OCI-LY3 (cell line): ENCODE measurements at regions not wholly inside any gene's neighbourhood (a gene's known extent, or its start where the extent isn't known, plus 50 kb on each side); places are given as distances from the start of the nearest gene placed in this dataset.

Source experiments
- H2AFZ ChIP-seq: fragments of 200-600, 300-600 bp; shearing (Covaris generic); 2 replicates; pipeline ENCODE4 v1.6.0; 2014; ENCODE audit warnings: antibody characterized with exemption, low read depth, low read length
- H3K27ac ChIP-seq: fragments of 200-600, 300-600 bp; sonication (generic); 2 replicates; pipeline ENCODE4 v1.5.1; 2014; ENCODE audit warnings: mild to moderate bottlenecking, low read length, moderate library complexity, mixed read lengths
- H3K27me3 ChIP-seq: fragments of 200-600, 300-600 bp; sonication (generic); 2 replicates; pipeline ENCODE4 v1.6.1; 2014; ENCODE audit warnings: low read depth, low read length, mixed read lengths
- H3K36me3 ChIP-seq: fragments of 200-600, 300-600 bp; sonication (generic); replicated peaks from 2 replicates; pipeline ENCODE3; 2014; ENCODE audit warnings: low read depth, low read length, mixed read lengths
- H3K4me1 ChIP-seq: fragments of 300-600, 200-600 bp; sonication (generic); 2 replicates; pipeline ENCODE4 v1.6.1; 2014; ENCODE audit warnings: low read length, mixed read lengths
- H3K4me2 ChIP-seq: fragments of 200-600, 300-600 bp; sonication (generic); 2 replicates; pipeline ENCODE4 v1.6.1; 2014; ENCODE audit warnings: low read length, mixed read lengths
- H3K4me3 ChIP-seq: fragments of 300-600, 200-600 bp; sonication (generic); 2 replicates; pipeline ENCODE4 v1.5.1; 2014; ENCODE audit warnings: antibody characterized with exemption, mild to moderate bottlenecking, low read length, moderate library complexity
- H3K79me2 ChIP-seq: fragments of 300-600, 200-600 bp; shearing (Covaris generic); 2 replicates; pipeline ENCODE4 v1.6.1; 2014; ENCODE audit warnings: mild to moderate bottlenecking, low read length, mixed read lengths
- H3K9ac ChIP-seq: fragments of 300-600, 200-600 bp; shearing (Covaris generic); 2 replicates; pipeline ENCODE4 v1.6.0; 2014; ENCODE audit warnings: mild to moderate bottlenecking, low read length, moderate library complexity
- H3K9me3 ChIP-seq: fragments of 200-600, 300-600 bp; shearing (Covaris generic); 2 replicates; pipeline ENCODE4 v1.6.1; 2014; ENCODE audit warnings: low read length, mixed read lengths; ENCODE audit not compliant: insufficient read depth
- H4K20me1 ChIP-seq: fragments of 200-600, 300-600 bp; sonication (generic); 2 replicates; pipeline ENCODE4 v1.6.1; 2016; ENCODE audit warnings: low read length, mixed read lengths; ENCODE audit not compliant: insufficient read depth
- EZH2phosphoT487 ChIP-seq: fragments of 200-600 bp; shearing (Covaris generic); IDR thresholded peaks from 2 replicates; pipeline ENCODE4 v1.6.1; 2018; ENCODE audit warnings: antibody characterized with exemption, mixed run types, low read depth
- TF ChIP-seq, protein P1 (sequence below): fragments of 200-600, 300-600 bp; sonication (generic); IDR thresholded peaks from 2 replicates; pipeline ENCODE4 v1.5.1; 2014; ENCODE audit warnings: antibody characterized with exemption, low read length, low read depth

DNA sequence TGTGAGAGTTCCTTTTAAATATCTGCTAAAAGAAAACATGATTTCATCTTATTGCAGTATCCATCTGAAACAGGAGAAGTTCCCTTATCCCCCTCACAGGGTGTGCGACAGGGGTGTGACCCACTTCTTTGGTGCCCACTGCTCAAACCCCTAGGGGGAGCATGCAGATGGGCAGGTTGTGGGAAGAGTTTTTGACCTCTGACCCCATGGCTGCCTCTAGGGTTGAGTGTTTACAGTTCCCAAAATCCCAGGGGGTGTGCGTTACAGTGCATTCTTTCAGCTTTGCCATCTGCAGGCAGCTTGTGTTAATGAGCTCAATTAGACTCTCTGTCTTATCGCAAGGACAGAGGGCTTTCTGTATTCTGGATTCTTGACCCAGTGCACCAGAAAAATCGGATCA, 443.2 kb upstream of the FRG2C start:
- no peak for TF ChIP-seq EZH2phosphoT487
- TF ChIP-seq, protein P1, sequence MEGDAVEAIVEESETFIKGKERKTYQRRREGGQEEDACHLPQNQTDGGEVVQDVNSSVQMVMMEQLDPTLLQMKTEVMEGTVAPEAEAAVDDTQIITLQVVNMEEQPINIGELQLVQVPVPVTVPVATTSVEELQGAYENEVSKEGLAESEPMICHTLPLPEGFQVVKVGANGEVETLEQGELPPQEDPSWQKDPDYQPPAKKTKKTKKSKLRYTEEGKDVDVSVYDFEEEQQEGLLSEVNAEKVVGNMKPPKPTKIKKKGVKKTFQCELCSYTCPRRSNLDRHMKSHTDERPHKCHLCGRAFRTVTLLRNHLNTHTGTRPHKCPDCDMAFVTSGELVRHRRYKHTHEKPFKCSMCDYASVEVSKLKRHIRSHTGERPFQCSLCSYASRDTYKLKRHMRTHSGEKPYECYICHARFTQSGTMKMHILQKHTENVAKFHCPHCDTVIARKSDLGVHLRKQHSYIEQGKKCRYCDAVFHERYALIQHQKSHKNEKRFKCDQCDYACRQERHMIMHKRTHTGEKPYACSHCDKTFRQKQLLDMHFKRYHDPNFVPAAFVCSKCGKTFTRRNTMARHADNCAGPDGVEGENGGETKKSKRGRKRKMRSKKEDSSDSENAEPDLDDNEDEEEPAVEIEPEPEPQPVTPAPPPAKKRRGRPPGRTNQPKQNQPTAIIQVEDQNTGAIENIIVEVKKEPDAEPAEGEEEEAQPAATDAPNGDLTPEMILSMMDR, result no peak
- H3K36me3 ChIP-seq, result no peaks in the 10 kb centered on the region
- no peak overlapping the region for H3K27ac ChIP-seq
- peaks cover 11% of the 10 kb centered on the region for H3K4me1 ChIP-seq
- no peaks in the 10 kb centered on the region for H3K79me2 ChIP-seq
- no peak overlapping the region for H3K9ac ChIP-seq
- no peaks in the 10 kb centered on the region for H4K20me1 ChIP-seq
- no peak overlapping the region for H2AFZ ChIP-seq
- H3K4me2 ChIP-seq, result no peak overlapping the region
- no peak overlapping the region for H3K4me3 ChIP-seq
- H3K27me3 ChIP-seq, result peaks cover 5% of the 10 kb centered on the region; the same call in 1 of the 2 replicates
- no peaks in the 10 kb centered on the region for H3K9me3 ChIP-seq

DNA sequence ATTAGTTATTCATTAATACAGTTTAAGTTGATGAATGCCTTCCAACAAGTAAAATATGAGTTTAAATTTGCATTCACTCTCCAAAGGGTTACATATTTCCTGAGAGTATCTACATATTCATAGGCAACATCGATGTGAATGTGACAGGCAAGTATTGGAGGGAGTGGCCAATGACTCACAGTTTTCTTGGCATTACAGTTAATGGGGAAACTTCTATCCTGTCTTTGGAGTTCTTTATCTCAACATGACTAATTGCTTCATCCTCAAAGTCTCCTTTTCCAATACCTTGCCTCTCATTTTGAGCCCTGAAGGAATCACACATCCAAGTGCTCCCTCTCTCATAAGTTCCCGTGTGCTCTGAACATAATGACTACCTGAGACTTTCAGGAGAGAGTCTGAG, 439.7 kb upstream of the FRG2C start:
- no peaks in the 10 kb centered on the region for H3K79me2 ChIP-seq
- H3K4me3 ChIP-seq, result no peak overlapping the region
- H3K9me3 ChIP-seq, result no peaks in the 10 kb centered on the region
- no peak overlapping the region for H3K27ac ChIP-seq
- H3K9ac ChIP-seq, result no peak overlapping the region
- H3K36me3 ChIP-seq, result no peaks in the 10 kb centered on the region
- peaks cover 5% of the 10 kb centered on the region; the same call in 1 of the 2 replicates for H3K27me3 ChIP-seq
- H3K4me2 ChIP-seq, result no peak overlapping the region
- no peaks in the 10 kb centered on the region for H4K20me1 ChIP-seq
- no peak for TF ChIP-seq EZH2phosphoT487
- TF ChIP-seq, protein P1, result no peak
- no peak overlapping the region for H2AFZ ChIP-seq
- H3K4me1 ChIP-seq, result peaks cover 11% of the 10 kb centered on the region

DNA sequence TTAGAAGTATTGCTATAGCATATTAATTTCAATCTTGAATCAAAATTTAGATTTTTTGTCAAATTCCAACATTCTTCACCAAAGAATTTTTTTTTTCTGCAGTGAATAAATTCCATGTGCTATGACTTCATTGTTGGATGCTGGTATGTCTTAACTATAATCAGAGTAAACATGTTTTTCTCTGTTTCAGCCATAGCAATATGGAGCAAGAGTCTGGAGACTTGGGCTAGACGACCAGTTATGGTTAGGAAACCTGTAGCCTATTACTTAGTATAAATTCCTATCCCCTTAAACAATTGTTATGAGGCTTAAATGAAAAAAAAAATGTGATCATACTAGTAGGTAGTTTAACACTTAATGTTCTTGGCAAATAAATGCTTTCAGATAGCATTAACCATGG, 431.9 kb upstream of the FRG2C start:
- no peaks in the 10 kb centered on the region for H3K4me1 ChIP-seq
- H3K27me3 ChIP-seq, result no peaks in the 10 kb centered on the region
- TF ChIP-seq, protein P1, result no peak
- TF ChIP-seq EZH2phosphoT487, result no peak

DNA sequence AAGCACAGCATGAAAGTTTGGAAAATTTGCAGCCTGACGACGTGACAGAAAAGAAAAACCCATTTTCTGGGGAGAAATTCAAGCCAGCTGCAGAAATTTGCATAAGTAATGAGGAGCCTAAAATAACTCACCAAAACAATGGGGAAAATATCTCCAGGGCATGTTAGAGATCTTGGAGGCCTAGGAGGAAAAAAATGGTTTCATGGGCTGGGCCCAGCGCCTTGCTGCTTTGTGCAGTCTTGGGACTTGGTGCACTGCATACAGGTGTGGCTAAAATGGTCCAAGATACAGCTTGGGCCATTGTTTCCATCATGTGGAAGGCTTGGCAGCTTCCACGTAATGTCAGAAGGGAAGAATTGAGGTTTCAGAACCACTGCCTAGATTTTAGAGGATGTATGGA, 428.5 kb upstream of the FRG2C start:
- no peaks in the 10 kb centered on the region for H3K36me3 ChIP-seq
- TF ChIP-seq EZH2phosphoT487, result no peak
- TF ChIP-seq, protein P1, result no peak
- H3K27me3 ChIP-seq, result no peaks in the 10 kb centered on the region
- no peak overlapping the region for H2AFZ ChIP-seq
- no peaks in the 10 kb centered on the region for H3K4me1 ChIP-seq
- H4K20me1 ChIP-seq, result no peaks in the 10 kb centered on the region
- no peaks in the 10 kb centered on the region for H3K9me3 ChIP-seq
- H3K9ac ChIP-seq, result no peak overlapping the region
- no peak overlapping the region for H3K27ac ChIP-seq
- no peaks in the 10 kb centered on the region for H3K79me2 ChIP-seq
- no peak overlapping the region for H3K4me2 ChIP-seq
- no peak overlapping the region for H3K4me3 ChIP-seq

More for the DNA sequence above, 431.9 kb upstream of the FRG2C start:
- H2AFZ ChIP-seq, result no peak overlapping the region
- no peaks in the 10 kb centered on the region for H3K79me2 ChIP-seq
- no peaks in the 10 kb centered on the region for H4K20me1 ChIP-seq
- H3K9me3 ChIP-seq, result no peaks in the 10 kb centered on the region
- H3K27ac ChIP-seq, result no peak overlapping the region
- no peak overlapping the region for H3K4me3 ChIP-seq
- H3K36me3 ChIP-seq, result no peaks in the 10 kb centered on the region
- H3K9ac ChIP-seq, result no peak overlapping the region
- no peak overlapping the region for H3K4me2 ChIP-seq
